GM23338 (cell line): ENCODE measurements at regions not wholly inside any gene's neighbourhood (a gene's known extent, or its start where the extent isn't known, plus 50 kb on each side); places are given as distances from the start of the nearest gene placed in this dataset.

Experiments used
- ATAC-seq: fragments of 200-7000 bp; cut with Tn5 transposase; 3 replicates; pipeline ENCODE4 v1.9.1; 2020
- DNase-seq: peaks from one replicate; pipeline ENCODE4 v3.0.0-alpha.2; 2015; ENCODE audit warnings: low spot score
- H2AFZ ChIP-seq: fragments of 200-600 bp; sonication (generic); 2 replicates; pipeline ENCODE4 v1.8.0; 2016; ENCODE audit warnings: antibody characterized with exemption, mild to moderate bottlenecking, moderate library complexity
- H3F3A ChIP-seq: fragments of 200-600 bp; sonication (generic); replicated peaks from 2 replicates; pipeline ENCODE4 v1.8.0; 2017; ENCODE audit warnings: antibody characterized with exemption, mixed run types, low read depth
- H3K27ac ChIP-seq: fragments of 200-600 bp; sonication (generic); 2 replicates; pipeline ENCODE4 v1.6.1; 2016; ENCODE audit warnings: low read depth
- H3K27me3 ChIP-seq: fragments of 200-600 bp; sonication (generic); 2 replicates; pipeline ENCODE4 v1.8.0; 2016; ENCODE audit warnings: mild to moderate bottlenecking, mixed run types, moderate library complexity; ENCODE audit not compliant: insufficient read depth
- H3K36me3 ChIP-seq: fragments of 200-600 bp; sonication (generic); 2 replicates; pipeline ENCODE4 v1.8.0; 2016; ENCODE audit warnings: mild to moderate bottlenecking; ENCODE audit not compliant: insufficient read depth
- H3K4me1 ChIP-seq: fragments of 200-600 bp; sonication (generic); 2 replicates; pipeline ENCODE4 v1.8.0; 2016; ENCODE audit warnings: mild to moderate bottlenecking, moderate library complexity; ENCODE audit not compliant: insufficient read depth
- H3K4me2 ChIP-seq: fragments of 200-600 bp; sonication (generic); 2 replicates; pipeline ENCODE4 v1.7.1; 2017; ENCODE audit warnings: mixed run types
- H3K4me3 ChIP-seq: fragments of 200-600 bp; sonication (generic); 2 replicates; pipeline ENCODE4 v1.6.1; 2016; ENCODE audit warnings: mixed run types
- H3K79me2 ChIP-seq: fragments of 200-600 bp; sonication (generic); replicated peaks from 2 replicates; pipeline ENCODE4 v1.8.0; 2017; ENCODE audit warnings: mild to moderate bottlenecking; ENCODE audit not compliant: insufficient read depth
- H3K9me2 ChIP-seq: fragments of 200-600 bp; sonication (generic); 2 replicates; pipeline ENCODE4 v1.8.0; 2017; ENCODE audit not compliant: insufficient read depth
- H4K20me1 ChIP-seq: fragments of 200-600 bp; sonication (generic); replicated peaks from 2 replicates; pipeline ENCODE4 v1.8.0; 2017; ENCODE audit warnings: mild to moderate bottlenecking; ENCODE audit not compliant: insufficient read depth
- H3K27ac Mint-ChIP-seq: 2 replicates; pipeline ENCODE4 v1.8.0; 2020; ENCODE audit warnings: inconsistent platforms, mild to moderate bottlenecking, moderate library complexity, mixed read lengths
- H3K27me3 Mint-ChIP-seq: 3 replicates; pipeline ENCODE4 v1.8.0; 2022; ENCODE audit warnings: low read depth, mild to moderate bottlenecking, moderate library complexity, mixed read lengths, inconsistent platforms; ENCODE audit not compliant: insufficient read depth, poor library complexity
- H3K36me3 Mint-ChIP-seq: 3 replicates; pipeline ENCODE4 v1.8.0; 2021; ENCODE audit warnings: low read depth, mild to moderate bottlenecking, inconsistent platforms, moderate library complexity, mixed read lengths
- H3K4me1 Mint-ChIP-seq: 3 replicates; pipeline ENCODE4 v1.8.0; 2020; ENCODE audit warnings: mild to moderate bottlenecking, inconsistent platforms, mixed read lengths
- H3K4me3 Mint-ChIP-seq: 3 replicates; pipeline ENCODE4 v1.8.0; 2021; ENCODE audit warnings: moderate library complexity, mild to moderate bottlenecking, inconsistent platforms, mixed read lengths
- H3K9me3 Mint-ChIP-seq: 3 replicates; pipeline ENCODE4 v1.8.0; 2020; ENCODE audit warnings: moderate library complexity, mild to moderate bottlenecking, inconsistent platforms, mixed read lengths
- CREB1 ChIP-seq: fragments of 250-450 bp; sonication (Bioruptor Pico); IDR thresholded peaks from 2 replicates; pipeline ENCODE4 v1.5.0; 2020; ENCODE audit warnings: low read depth, mild to moderate bottlenecking, moderate library complexity
- EZH2 ChIP-seq: fragments of 200-600 bp; sonication (generic); IDR thresholded peaks from one replicate; pipeline ENCODE4 v1.8.0; 2017; ENCODE audit warnings: antibody characterized with exemption, mild to moderate bottlenecking, low read depth; ENCODE audit not compliant: unreplicated experiment
- EZH2phosphoT487 ChIP-seq: fragments of 200-600 bp; sonication (generic); IDR thresholded peaks from one replicate; pipeline ENCODE4 v1.8.1; 2018; ENCODE audit warnings: antibody characterized with exemption; ENCODE audit not compliant: unreplicated experiment
- JUNB ChIP-seq: IDR thresholded peaks from one replicate; pipeline ENCODE4 v1.6.1; 2016; ENCODE audit warnings: antibody characterized with exemption; ENCODE audit not compliant: unreplicated experiment
- NANOG ChIP-seq: IDR thresholded peaks from 2 replicates; pipeline ENCODE4 v1.6.1; 2016; ENCODE audit warnings: antibody characterized with exemption, borderline replicate concordance
- POLR2AphosphoS5 ChIP-seq: IDR thresholded peaks from 2 replicates; pipeline ENCODE4 v1.6.1; 2016; ENCODE audit warnings: antibody characterized with exemption, low read depth
- STAT1 ChIP-seq: IDR thresholded peaks from one replicate; pipeline ENCODE4 v1.6.1; 2016; ENCODE audit warnings: antibody characterized with exemption; ENCODE audit not compliant: unreplicated experiment
- ZNF114 ChIP-seq: fragments of 250-450 bp; sonication (Bioruptor Pico); IDR thresholded peaks from 2 replicates; pipeline ENCODE4 v1.5.0; 2020; ENCODE audit warnings: mild to moderate bottlenecking, moderate library complexity
- ZNF331 ChIP-seq: fragments of 250-450 bp; sonication (Bioruptor Pico); IDR thresholded peaks from 2 replicates; pipeline ENCODE4 v1.5.0; 2020; ENCODE audit warnings: low read depth, mild to moderate bottlenecking, moderate library complexity
- TF ChIP-seq, protein P1 (sequence below): IDR thresholded peaks from one replicate; pipeline ENCODE4 v1.6.1; 2018; ENCODE audit warnings: antibody characterized with exemption; ENCODE audit not compliant: unreplicated experiment
- TF ChIP-seq, protein P2 (sequence below): fragments of 250-450 bp; sonication (Bioruptor Pico); IDR thresholded peaks from 2 replicates; pipeline ENCODE4 v1.5.0; 2020; ENCODE audit warnings: mild to moderate bottlenecking, moderate library complexity
- TF ChIP-seq, protein P3 (sequence below): IDR thresholded peaks from 2 replicates; pipeline ENCODE4 v1.6.1; 2016; ENCODE audit warnings: antibody characterized with exemption
- TF ChIP-seq, protein P4 (sequence below), 2 experiments: fragments of 200-600 bp in 1 of 2; sonication (generic) in 1 of 2; conservative IDR thresholded peaks; 2 replicates each; pipeline versions ENCODE4 v1.5.1 to v1.6.1; 2016 to 2017; ENCODE audit warnings: antibody characterized with exemption in 2 of 2, low read depth in 2 of 2, mild to moderate bottlenecking in 2 of 2, moderate library complexity in 1 of 2

DNA sequence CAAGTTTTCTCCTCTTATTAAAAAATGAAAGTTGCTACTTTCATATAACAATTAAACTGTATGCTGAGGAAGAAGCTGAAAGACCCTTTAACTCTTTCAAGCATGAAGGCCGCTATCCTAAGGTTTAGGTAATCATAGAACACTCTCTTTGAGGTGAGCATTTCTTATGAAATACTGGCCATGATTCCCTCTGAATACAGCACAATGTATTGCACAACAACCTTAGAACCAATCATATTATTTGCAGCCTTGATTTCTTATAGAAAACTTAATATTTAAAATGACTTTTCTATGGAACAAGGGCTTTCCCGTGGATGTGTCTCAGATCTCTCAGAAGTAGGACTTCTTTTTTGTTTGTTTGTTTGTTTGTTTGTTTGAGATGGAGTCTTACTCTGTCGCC lies 333.4 kb upstream of the TEX13C start:
- H3K4me1 ChIP-seq: no peaks in the 10 kb centered on the region
- H3K4me2 ChIP-seq: no peak overlapping the region
- H3K27me3 Mint-ChIP-seq: no peaks in the 10 kb centered on the region
- H3F3A ChIP-seq: no peaks in the 10 kb centered on the region
- DNase-seq: no peak
- ATAC-seq: no peak
- no peak overlapping the region for H3K27ac ChIP-seq
- no peak overlapping the region for H2AFZ ChIP-seq
- TF ChIP-seq, protein P1, sequence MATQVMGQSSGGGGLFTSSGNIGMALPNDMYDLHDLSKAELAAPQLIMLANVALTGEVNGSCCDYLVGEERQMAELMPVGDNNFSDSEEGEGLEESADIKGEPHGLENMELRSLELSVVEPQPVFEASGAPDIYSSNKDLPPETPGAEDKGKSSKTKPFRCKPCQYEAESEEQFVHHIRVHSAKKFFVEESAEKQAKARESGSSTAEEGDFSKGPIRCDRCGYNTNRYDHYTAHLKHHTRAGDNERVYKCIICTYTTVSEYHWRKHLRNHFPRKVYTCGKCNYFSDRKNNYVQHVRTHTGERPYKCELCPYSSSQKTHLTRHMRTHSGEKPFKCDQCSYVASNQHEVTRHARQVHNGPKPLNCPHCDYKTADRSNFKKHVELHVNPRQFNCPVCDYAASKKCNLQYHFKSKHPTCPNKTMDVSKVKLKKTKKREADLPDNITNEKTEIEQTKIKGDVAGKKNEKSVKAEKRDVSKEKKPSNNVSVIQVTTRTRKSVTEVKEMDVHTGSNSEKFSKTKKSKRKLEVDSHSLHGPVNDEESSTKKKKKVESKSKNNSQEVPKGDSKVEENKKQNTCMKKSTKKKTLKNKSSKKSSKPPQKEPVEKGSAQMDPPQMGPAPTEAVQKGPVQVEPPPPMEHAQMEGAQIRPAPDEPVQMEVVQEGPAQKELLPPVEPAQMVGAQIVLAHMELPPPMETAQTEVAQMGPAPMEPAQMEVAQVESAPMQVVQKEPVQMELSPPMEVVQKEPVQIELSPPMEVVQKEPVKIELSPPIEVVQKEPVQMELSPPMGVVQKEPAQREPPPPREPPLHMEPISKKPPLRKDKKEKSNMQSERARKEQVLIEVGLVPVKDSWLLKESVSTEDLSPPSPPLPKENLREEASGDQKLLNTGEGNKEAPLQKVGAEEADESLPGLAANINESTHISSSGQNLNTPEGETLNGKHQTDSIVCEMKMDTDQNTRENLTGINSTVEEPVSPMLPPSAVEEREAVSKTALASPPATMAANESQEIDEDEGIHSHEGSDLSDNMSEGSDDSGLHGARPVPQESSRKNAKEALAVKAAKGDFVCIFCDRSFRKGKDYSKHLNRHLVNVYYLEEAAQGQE: no peak
- no peak for TF ChIP-seq EZH2
- TF ChIP-seq EZH2phosphoT487: no peak
- TF ChIP-seq ZNF114 (CRISPR knock-in tag): no peak
- no peak for TF ChIP-seq NANOG
- TF ChIP-seq, protein P2, sequence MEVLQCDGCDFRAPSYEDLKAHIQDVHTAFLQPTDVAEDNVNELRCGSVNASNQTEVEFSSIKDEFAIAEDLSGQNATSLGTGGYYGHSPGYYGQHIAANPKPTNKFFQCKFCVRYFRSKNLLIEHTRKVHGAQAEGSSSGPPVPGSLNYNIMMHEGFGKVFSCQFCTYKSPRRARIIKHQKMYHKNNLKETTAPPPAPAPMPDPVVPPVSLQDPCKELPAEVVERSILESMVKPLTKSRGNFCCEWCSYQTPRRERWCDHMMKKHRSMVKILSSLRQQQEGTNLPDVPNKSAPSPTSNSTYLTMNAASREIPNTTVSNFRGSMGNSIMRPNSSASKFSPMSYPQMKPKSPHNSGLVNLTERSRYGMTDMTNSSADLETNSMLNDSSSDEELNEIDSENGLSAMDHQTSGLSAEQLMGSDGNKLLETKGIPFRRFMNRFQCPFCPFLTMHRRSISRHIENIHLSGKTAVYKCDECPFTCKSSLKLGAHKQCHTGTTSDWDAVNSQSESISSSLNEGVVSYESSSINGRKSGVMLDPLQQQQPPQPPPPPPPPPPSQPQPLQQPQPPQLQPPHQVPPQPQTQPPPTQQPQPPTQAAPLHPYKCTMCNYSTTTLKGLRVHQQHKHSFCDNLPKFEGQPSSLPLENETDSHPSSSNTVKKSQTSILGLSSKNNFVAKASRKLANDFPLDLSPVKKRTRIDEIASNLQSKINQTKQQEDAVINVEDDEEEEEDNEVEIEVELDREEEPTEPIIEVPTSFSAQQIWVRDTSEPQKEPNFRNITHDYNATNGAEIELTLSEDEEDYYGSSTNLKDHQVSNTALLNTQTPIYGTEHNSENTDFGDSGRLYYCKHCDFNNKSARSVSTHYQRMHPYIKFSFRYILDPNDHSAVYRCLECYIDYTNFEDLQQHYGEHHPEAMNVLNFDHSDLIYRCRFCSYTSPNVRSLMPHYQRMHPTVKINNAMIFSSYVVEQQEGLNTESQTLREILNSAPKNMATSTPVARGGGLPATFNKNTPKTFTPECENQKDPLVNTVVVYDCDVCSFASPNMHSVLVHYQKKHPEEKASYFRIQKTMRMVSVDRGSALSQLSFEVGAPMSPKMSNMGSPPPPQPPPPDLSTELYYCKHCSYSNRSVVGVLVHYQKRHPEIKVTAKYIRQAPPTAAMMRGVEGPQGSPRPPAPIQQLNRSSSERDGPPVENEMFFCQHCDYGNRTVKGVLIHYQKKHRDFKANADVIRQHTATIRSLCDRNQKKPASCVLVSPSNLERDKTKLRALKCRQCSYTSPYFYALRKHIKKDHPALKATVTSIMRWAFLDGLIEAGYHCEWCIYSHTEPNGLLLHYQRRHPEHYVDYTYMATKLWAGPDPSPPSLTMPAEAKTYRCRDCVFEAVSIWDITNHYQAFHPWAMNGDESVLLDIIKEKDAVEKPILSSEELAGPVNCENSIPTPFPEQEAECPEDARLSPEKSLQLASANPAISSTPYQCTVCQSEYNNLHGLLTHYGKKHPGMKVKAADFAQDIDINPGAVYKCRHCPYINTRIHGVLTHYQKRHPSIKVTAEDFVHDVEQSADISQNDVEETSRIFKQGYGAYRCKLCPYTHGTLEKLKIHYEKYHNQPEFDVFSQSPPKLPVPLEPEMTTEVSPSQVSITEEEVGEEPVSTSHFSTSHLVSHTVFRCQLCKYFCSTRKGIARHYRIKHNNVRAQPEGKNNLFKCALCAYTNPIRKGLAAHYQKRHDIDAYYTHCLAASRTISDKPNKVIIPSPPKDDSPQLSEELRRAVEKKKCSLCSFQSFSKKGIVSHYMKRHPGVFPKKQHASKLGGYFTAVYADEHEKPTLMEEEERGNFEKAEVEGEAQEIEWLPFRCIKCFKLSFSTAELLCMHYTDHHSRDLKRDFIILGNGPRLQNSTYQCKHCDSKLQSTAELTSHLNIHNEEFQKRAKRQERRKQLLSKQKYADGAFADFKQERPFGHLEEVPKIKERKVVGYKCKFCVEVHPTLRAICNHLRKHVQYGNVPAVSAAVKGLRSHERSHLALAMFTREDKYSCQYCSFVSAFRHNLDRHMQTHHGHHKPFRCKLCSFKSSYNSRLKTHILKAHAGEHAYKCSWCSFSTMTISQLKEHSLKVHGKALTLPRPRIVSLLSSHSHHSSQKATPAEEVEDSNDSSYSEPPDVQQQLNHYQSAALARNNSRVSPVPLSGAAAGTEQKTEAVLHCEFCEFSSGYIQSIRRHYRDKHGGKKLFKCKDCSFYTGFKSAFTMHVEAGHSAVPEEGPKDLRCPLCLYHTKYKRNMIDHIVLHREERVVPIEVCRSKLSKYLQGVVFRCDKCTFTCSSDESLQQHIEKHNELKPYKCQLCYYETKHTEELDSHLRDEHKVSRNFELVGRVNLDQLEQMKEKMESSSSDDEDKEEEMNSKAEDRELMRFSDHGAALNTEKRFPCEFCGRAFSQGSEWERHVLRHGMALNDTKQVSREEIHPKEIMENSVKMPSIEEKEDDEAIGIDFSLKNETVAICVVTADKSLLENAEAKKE (CRISPR knock-in tag): no peak
- no peak for TF ChIP-seq POLR2AphosphoS5
- no peak for TF ChIP-seq STAT1
- TF ChIP-seq, protein P3, sequence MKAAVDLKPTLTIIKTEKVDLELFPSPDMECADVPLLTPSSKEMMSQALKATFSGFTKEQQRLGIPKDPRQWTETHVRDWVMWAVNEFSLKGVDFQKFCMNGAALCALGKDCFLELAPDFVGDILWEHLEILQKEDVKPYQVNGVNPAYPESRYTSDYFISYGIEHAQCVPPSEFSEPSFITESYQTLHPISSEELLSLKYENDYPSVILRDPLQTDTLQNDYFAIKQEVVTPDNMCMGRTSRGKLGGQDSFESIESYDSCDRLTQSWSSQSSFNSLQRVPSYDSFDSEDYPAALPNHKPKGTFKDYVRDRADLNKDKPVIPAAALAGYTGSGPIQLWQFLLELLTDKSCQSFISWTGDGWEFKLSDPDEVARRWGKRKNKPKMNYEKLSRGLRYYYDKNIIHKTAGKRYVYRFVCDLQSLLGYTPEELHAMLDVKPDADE: no peak
- TF ChIP-seq ZNF331 (CRISPR knock-in tag): no peak
- TF ChIP-seq CREB1 (CRISPR knock-in tag): no peak
- TF ChIP-seq JUNB: no peak
- TF ChIP-seq, protein P4, sequence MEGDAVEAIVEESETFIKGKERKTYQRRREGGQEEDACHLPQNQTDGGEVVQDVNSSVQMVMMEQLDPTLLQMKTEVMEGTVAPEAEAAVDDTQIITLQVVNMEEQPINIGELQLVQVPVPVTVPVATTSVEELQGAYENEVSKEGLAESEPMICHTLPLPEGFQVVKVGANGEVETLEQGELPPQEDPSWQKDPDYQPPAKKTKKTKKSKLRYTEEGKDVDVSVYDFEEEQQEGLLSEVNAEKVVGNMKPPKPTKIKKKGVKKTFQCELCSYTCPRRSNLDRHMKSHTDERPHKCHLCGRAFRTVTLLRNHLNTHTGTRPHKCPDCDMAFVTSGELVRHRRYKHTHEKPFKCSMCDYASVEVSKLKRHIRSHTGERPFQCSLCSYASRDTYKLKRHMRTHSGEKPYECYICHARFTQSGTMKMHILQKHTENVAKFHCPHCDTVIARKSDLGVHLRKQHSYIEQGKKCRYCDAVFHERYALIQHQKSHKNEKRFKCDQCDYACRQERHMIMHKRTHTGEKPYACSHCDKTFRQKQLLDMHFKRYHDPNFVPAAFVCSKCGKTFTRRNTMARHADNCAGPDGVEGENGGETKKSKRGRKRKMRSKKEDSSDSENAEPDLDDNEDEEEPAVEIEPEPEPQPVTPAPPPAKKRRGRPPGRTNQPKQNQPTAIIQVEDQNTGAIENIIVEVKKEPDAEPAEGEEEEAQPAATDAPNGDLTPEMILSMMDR (conservative IDR thresholded peaks at IDR 0.05; ENCODE audit: low read depth in 2 of 2): no peak
- no peak overlapping the region for H3K27ac Mint-ChIP-seq
- no peak overlapping the region for H3K4me3 Mint-ChIP-seq
- no peak overlapping the region for H3K4me3 ChIP-seq
- H3K4me1 Mint-ChIP-seq: no peaks in the 10 kb centered on the region
- no peaks in the 10 kb centered on the region for H3K36me3 Mint-ChIP-seq
- H3K27me3 ChIP-seq: no peaks in the 10 kb centered on the region
- no peaks in the 10 kb centered on the region for H4K20me1 ChIP-seq
- no peaks in the 10 kb centered on the region for H3K9me3 Mint-ChIP-seq
- no peaks in the 10 kb centered on the region for H3K79me2 ChIP-seq
- H3K9me2 ChIP-seq: no peaks in the 10 kb centered on the region
- H3K36me3 ChIP-seq: no peaks in the 10 kb centered on the region
